H1 (cell line): ENCODE measurements at regions not wholly inside any gene's neighbourhood (a gene's known extent, or its start where the extent isn't known, plus 50 kb on each side); places are given as distances from the start of the nearest gene placed in this dataset.

Experiments
- CTCF ChIA-PET: fragments of 300-600 bp; sonication (Branson Sonifier 250); formaldehyde crosslinking; loops from one replicate; lab custom pipeline; 2021; ENCODE audit not compliant: partially characterized antibody; lab: Charles Lee
- POLR2A ChIA-PET: fragments of 300-600 bp; sonication (Branson Sonifier 250); formaldehyde crosslinking; loops from one replicate; lab custom pipeline; 2021; ENCODE audit warnings: inconsistent platforms; ENCODE audit not compliant: partially characterized antibody; lab: Charles Lee
- DNase-seq, 2 experiments: peaks; one replicate each; pipeline versions ENCODE4 v3.0.0 to v3.0.0-alpha.2; 2010 to 2022; ENCODE audit warnings: low spot score in 2 of 2, low read depth in 1 of 2, mixed read lengths in 1 of 2
- FAIRE-seq: peaks from 2 replicates; lab custom pipeline; 2011; peaks lifted over from hg19 to GRCh38; lab: Jason Lieb, UNC
- H2AFZ ChIP-seq: 2 replicates; pipeline ENCODE4 v1.8.1; 2012; ENCODE audit warnings: low read length, inconsistent platforms
- H2AK5ac ChIP-seq: 2 replicates; pipeline ENCODE4 v1.6.1; 2013; ENCODE audit warnings: low read depth, low read length
- H2BK120ac ChIP-seq: replicated peaks from 2 replicates; pipeline ENCODE3; 2013; ENCODE audit warnings: low read depth, low read length, inconsistent platforms
- H2BK12ac ChIP-seq: 2 replicates; pipeline ENCODE4 v1.6.1; 2013; ENCODE audit warnings: low read depth, low read length
- H2BK15ac ChIP-seq: 2 replicates; pipeline ENCODE4 v1.6.1; 2013; ENCODE audit warnings: low read length
- H2BK20ac ChIP-seq: 2 replicates; pipeline ENCODE4 v1.6.1; 2013; ENCODE audit warnings: low read length
- H2BK5ac ChIP-seq: 2 replicates; pipeline ENCODE4 v1.6.1; 2013; ENCODE audit warnings: low read depth, low read length
- H3K14ac ChIP-seq: 2 replicates; pipeline ENCODE4 v1.6.1; 2013; ENCODE audit warnings: inconsistent platforms; ENCODE audit not compliant: insufficient read length
- H3K18ac ChIP-seq: 2 replicates; pipeline ENCODE4 v1.6.1; 2013; ENCODE audit warnings: low read length; ENCODE audit errors: extremely low read depth
- H3K23ac ChIP-seq: 2 replicates; pipeline ENCODE4 v1.6.1; 2013; ENCODE audit warnings: inconsistent platforms; ENCODE audit not compliant: insufficient read length
- H3K23me2 ChIP-seq: 2 replicates; pipeline ENCODE4 v1.6.1; 2013; ENCODE audit warnings: low read depth, low read length
- H3K27ac ChIP-seq: 2 replicates; pipeline ENCODE4 v1.6.1; 2011; ENCODE audit warnings: low read depth, low read length, inconsistent platforms
- H3K27me3 ChIP-seq, 4 experiments: replicated peaks in 1 of 4; 1 replicate in 1 of 4; 2 replicates in 3 of 4; pipeline versions ENCODE4 v1.6.1 to v1.8.1; 2011 to 2013; ENCODE audit warnings: low read length in 3 of 4, mild to moderate bottlenecking in 3 of 4, inconsistent platforms in 2 of 4, mixed read lengths in 2 of 4, moderate library complexity in 1 of 4; ENCODE audit not compliant: control insufficient read depth in 3 of 4, insufficient read depth in 3 of 4; ENCODE audit errors: extremely low read depth in 1 of 4
- H3K36me3 ChIP-seq, 4 experiments: 2 replicates each; pipeline versions ENCODE4 v1.6.1 to v1.8.1; 2011 to 2013; ENCODE audit warnings: mild to moderate bottlenecking in 4 of 4, low read length in 3 of 4, moderate library complexity in 2 of 4, control low read depth in 1 of 4, inconsistent platforms in 1 of 4; ENCODE audit not compliant: insufficient read depth in 4 of 4, control insufficient read depth in 2 of 4
- H3K4ac ChIP-seq: replicated peaks from 2 replicates; pipeline ENCODE3; 2013; ENCODE audit warnings: low read length, low read depth, mixed read lengths, inconsistent platforms; ENCODE audit not compliant: insufficient read length
- H3K4me1 ChIP-seq, 4 experiments: replicated peaks in 1 of 4; 1 replicate in 1 of 4; 2 replicates in 3 of 4; pipeline versions ENCODE4 v1.6.1 to v1.8.1; 2011 to 2013; ENCODE audit warnings: low read length in 3 of 4, inconsistent platforms in 2 of 4, mixed read lengths in 1 of 4; ENCODE audit not compliant: insufficient read depth in 4 of 4, control insufficient read depth in 3 of 4
- H3K4me2 ChIP-seq, 2 experiments: 2 replicates each; pipeline versions ENCODE4 v1.6.1 to v1.8.1; 2011 to 2013; ENCODE audit warnings: low read depth in 2 of 2, low read length in 2 of 2, control low read depth in 1 of 2, inconsistent platforms in 1 of 2, mild to moderate bottlenecking in 1 of 2; ENCODE audit not compliant: insufficient read depth in 1 of 2
- H3K4me3 ChIP-seq, 4 experiments: fragments of 200-600, 300-600 bp in 1 of 4; sonication (generic), shearing (Covaris generic), sonication (Bioruptor Twin) in 1 of 4; 2 replicates each; pipeline versions ENCODE4 v1.5.1 to v1.8.1; 2011 to 2016; ENCODE audit warnings: low read length in 4 of 4, low read depth in 3 of 4, control low read depth in 2 of 4, inconsistent platforms in 2 of 4, mild to moderate bottlenecking in 2 of 4, mixed read lengths in 1 of 4, moderate library complexity in 1 of 4; ENCODE audit not compliant: insufficient read depth in 2 of 4; ENCODE audit errors: extremely low read depth in 1 of 4
- H3K56ac ChIP-seq: replicated peaks from 2 replicates; pipeline ENCODE3; 2013; ENCODE audit warnings: low read depth, mild to moderate bottlenecking, mixed read lengths, low read length, inconsistent platforms; ENCODE audit not compliant: insufficient read length
- H3K79me1 ChIP-seq: 2 replicates; pipeline ENCODE4 v1.6.1; 2013; ENCODE audit warnings: low read depth, low read length, control low read depth
- H3K79me2 ChIP-seq, 2 experiments: 2 replicates each; pipeline versions ENCODE4 v1.6.1 to v1.8.1; 2012 to 2013; ENCODE audit warnings: low read length in 2 of 2, mild to moderate bottlenecking in 2 of 2, inconsistent platforms in 1 of 2; ENCODE audit not compliant: insufficient read depth in 2 of 2, control insufficient read depth in 1 of 2
- H3K9ac ChIP-seq, 4 experiments: replicated peaks in 1 of 4; 1 replicate in 1 of 4; 2 replicates in 3 of 4; pipeline versions ENCODE4 v1.6.1 to v1.8.1; 2011 to 2013; ENCODE audit warnings: low read depth in 3 of 4, low read length in 3 of 4, control low read depth in 2 of 4, mild to moderate bottlenecking in 2 of 4, moderate library complexity in 2 of 4, inconsistent platforms in 1 of 4; ENCODE audit errors: extremely low read depth in 1 of 4
- H3K9me3 ChIP-seq, 2 experiments: 2 replicates each; pipeline versions ENCODE4 v1.6.1 to v1.8.1; 2012 to 2013; ENCODE audit warnings: mild to moderate bottlenecking in 2 of 2, moderate library complexity in 2 of 2, control low read depth in 1 of 2, inconsistent platforms in 1 of 2, low read depth in 1 of 2, low read length in 1 of 2, mixed read lengths in 1 of 2; ENCODE audit not compliant: insufficient read depth in 2 of 2
- H4K20me1 ChIP-seq, 2 experiments: replicated peaks in 1 of 2; 2 replicates each; pipeline versions ENCODE3 to v1.8.1; 2011 to 2013; ENCODE audit warnings: inconsistent platforms in 2 of 2, low read length in 2 of 2, mild to moderate bottlenecking in 1 of 2; ENCODE audit not compliant: insufficient read depth in 2 of 2, control insufficient read depth in 1 of 2
- H4K5ac ChIP-seq: 2 replicates; pipeline ENCODE4 v1.6.1; 2013; ENCODE audit warnings: low read length, low read depth, mixed read lengths, inconsistent platforms; ENCODE audit not compliant: insufficient read length
- H4K8ac ChIP-seq: 2 replicates; pipeline ENCODE4 v1.8.0; 2013; ENCODE audit warnings: mild to moderate bottlenecking, moderate library complexity, low read length, inconsistent platforms; ENCODE audit not compliant: insufficient read depth; ENCODE audit errors: extremely low read depth
- H4K91ac ChIP-seq: replicated peaks from 2 replicates; pipeline ENCODE3; 2013; ENCODE audit warnings: low read length, mixed read lengths, inconsistent platforms; ENCODE audit not compliant: insufficient read length
- BCL11A ChIP-seq, 2 experiments: IDR thresholded peaks; one replicate each; pipeline ENCODE4 v1.6.1; 2011; ENCODE audit warnings: low read depth in 2 of 2, low read length in 2 of 2, mild to moderate bottlenecking in 2 of 2
- CBX8 ChIP-seq: fragments of 300-800, 300-1000 bp; sonication (generic); IDR thresholded peaks from 2 replicates; pipeline ENCODE4 v1.7.1; 2016; ENCODE audit warnings: low read depth, low read length, borderline replicate concordance
- E2F6 ChIP-seq: IDR thresholded peaks from 2 replicates; pipeline ENCODE4 v1.6.1; 2012; ENCODE audit warnings: inconsistent platforms
- FOSL1 ChIP-seq: IDR thresholded peaks from 2 replicates; pipeline ENCODE4 v1.6.1; 2011; ENCODE audit warnings: mild to moderate bottlenecking, low read depth, low read length, moderate library complexity; ENCODE audit not compliant: insufficient read depth
- GABPA ChIP-seq: IDR thresholded peaks from 2 replicates; pipeline ENCODE4 v1.6.1; 2011; ENCODE audit warnings: mild to moderate bottlenecking, low read length, moderate library complexity, borderline replicate concordance; ENCODE audit not compliant: insufficient read depth
- HDAC2 ChIP-seq, 2 experiments: fragments of 300-600 bp in 1 of 2; sonication (generic) in 1 of 2; IDR thresholded peaks; 2 replicates each; pipeline ENCODE4 v1.6.1; 2011 to 2012; ENCODE audit warnings: low read depth in 2 of 2, low read length in 2 of 2, mild to moderate bottlenecking in 2 of 2, moderate library complexity in 2 of 2, borderline replicate concordance in 1 of 2, inconsistent platforms in 1 of 2
- JUN ChIP-seq: IDR thresholded peaks from 2 replicates; pipeline ENCODE4 v1.6.1; 2011; ENCODE audit warnings: low read depth, mild to moderate bottlenecking, improper control_type of control experiment, low read length
- KDM4A ChIP-seq: IDR thresholded peaks from one replicate; pipeline ENCODE4 v1.7.1; 2012; ENCODE audit warnings: low read depth, mild to moderate bottlenecking, moderate library complexity, low read length, inconsistent platforms; ENCODE audit not compliant: severe bottlenecking
- RFX5 ChIP-seq: IDR thresholded peaks from 2 replicates; pipeline ENCODE4 v1.6.1; 2011; ENCODE audit warnings: low read depth, low read length, improper control_type of control experiment, borderline replicate concordance
- SAP30 ChIP-seq: fragments of 300-600 bp; sonication (generic); IDR thresholded peaks from 2 replicates; pipeline ENCODE4 v1.7.1; 2012; ENCODE audit warnings: low read length, moderate library complexity, mild to moderate bottlenecking, inconsistent platforms; ENCODE audit not compliant: insufficient read depth, insufficient replicate concordance
- SP1 ChIP-seq: IDR thresholded peaks from 2 replicates; pipeline ENCODE4 v1.6.1; 2011; ENCODE audit warnings: low read depth, low read length
- SP2 ChIP-seq: IDR thresholded peaks from 2 replicates; pipeline ENCODE4 v1.6.1; 2012; ENCODE audit warnings: mild to moderate bottlenecking, low read length, inconsistent platforms
- TEAD4 ChIP-seq: IDR thresholded peaks from 2 replicates; pipeline ENCODE4 v1.6.1; 2012; ENCODE audit warnings: low read depth, low read length, inconsistent platforms, mixed read lengths
- WGBS, 2 experiments: shearing (Covaris generic) in 1 of 2; methylation state at CpG; one replicate each; pipeline versions ENCODE4 v1.1.6 to v1.1.7; 2013 to 2015; ENCODE audit warnings: low lambda C conversion rate in 2 of 2, mixed read lengths in 2 of 2, inconsistent platforms in 1 of 2, low coverage in 1 of 2, missing lambda C conversion rate in 1 of 2; ENCODE audit not compliant: insufficient replicate concordance in 2 of 2, insufficient coverage in 1 of 2, insufficient read length in 1 of 2; ENCODE audit errors: extremely low coverage in 1 of 2, missing lambda C conversion rate in 1 of 2; 5-methylcytosine and 5-hydroxymethylcytosine counted together

- H3K23ac ChIP-seq, result no peak overlapping the region
- no peak overlapping the region for H3K4me2 ChIP-seq
- H3K9me3 ChIP-seq, result 0 out of 4 replicates have a peak, but pooled peaks cover 0 to 2% of the 10 kb centered on the region in 2 experiments
- H4K20me1 ChIP-seq, result no peaks in the 10 kb centered on the region
- H4K5ac ChIP-seq, result no peak overlapping the region
- POLR2A ChIA-PET, result no interaction called here
- H3K4me3 ChIP-seq, result no peak overlapping the region
- no peaks in the 10 kb centered on the region for H3K79me1 ChIP-seq
- CTCF ChIA-PET, result interaction anchor here (0.7 to 3.1 kb wide), 4 partner anchors 7 to 217 kb away, joined by 3 to 16 read pairs (median 4); no protein-coding TSS in a partner anchor
- H2AFZ ChIP-seq, result no peak overlapping the region
- no peak overlapping the region for H3K9ac ChIP-seq
- no peak overlapping the region for H2BK5ac ChIP-seq
- H3K4ac ChIP-seq, result no peak overlapping the region
- WGBS, 2 experiments, result 89% methylated on average over 3 of the region's 3 CpGs; no CpG with 5 or more reads in 1 of the 2 experiments
- H3K4me1 ChIP-seq, result peaks cover 0 to 4% (median 0%) of the 10 kb centered on the region in 4 experiments; a peak in 2 of 7 replicates
- H3K18ac ChIP-seq, result no peak overlapping the region
- H3K27ac ChIP-seq, result no peak overlapping the region
- no peak overlapping the region for H3K14ac ChIP-seq
- no peak overlapping the region for H4K8ac ChIP-seq
- no peak overlapping the region for H2BK15ac ChIP-seq
- no peak overlapping the region for H2BK20ac ChIP-seq
- FAIRE-seq (no peak), DNase-seq (no peak)
- no peaks in the 10 kb centered on the region for H3K23me2 ChIP-seq
- H2BK120ac ChIP-seq, result no peak overlapping the region
- H3K36me3 ChIP-seq, result no peaks in the 10 kb centered on the region
- no peaks in the 10 kb centered on the region; a peak in 3 of 7 replicates for H3K27me3 ChIP-seq
- H2AK5ac ChIP-seq, result no peak overlapping the region
- no peak overlapping the region for H2BK12ac ChIP-seq
- no peaks in the 10 kb centered on the region for H3K79me2 ChIP-seq
- no peak overlapping the region for H3K56ac ChIP-seq
- H4K91ac ChIP-seq, result no peak overlapping the region
- TF ChIP-seq HDAC2 (IDR thresholded peaks at IDR 0.05; ENCODE audit: borderline replicate concordance in 1 of 2, low read depth in 2 of 2, low read length in 2 of 2) (no peak), BCL11A (IDR thresholded peaks at IDR 0.05; ENCODE audit: low read depth in 2 of 2, low read length in 2 of 2) (no peak), E2F6 (no peak), FOSL1 (no peak), TEAD4 (no peak), KDM4A (no peak), GABPA (no peak), RFX5 (no peak), SAP30 (no peak), JUN (no peak), CBX8 (no peak), SP1 (no peak), SP2 (no peak)
Measured at GRCh38 chr11:12592283-12592682, 81.9 kb upstream of the TEAD1 start.
